PFSK-1 (cell line): ENCODE measurements at regions not wholly inside any gene's neighbourhood (a gene's known extent, or its start where the extent isn't known, plus 50 kb on each side); places are given as distances from the start of the nearest gene placed in this dataset.

ENCODE experiments used
- FOXP2 ChIP-seq: optimal IDR thresholded peaks from 2 replicates; pipeline ENCODE3; 2011; ENCODE audit warnings: borderline replicate concordance, control low read depth, inconsistent platforms; ENCODE audit not compliant: insufficient read depth; ENCODE audit errors: extremely low read length, extremely low read depth
- POLR2AphosphoS5 ChIP-seq: IDR thresholded peaks from 2 replicates; pipeline ENCODE4 v1.6.1; 2012; ENCODE audit warnings: low read depth, mild to moderate bottlenecking, control low read depth, low read length, moderate library complexity
- SIN3A ChIP-seq: IDR thresholded peaks from 2 replicates; pipeline ENCODE4 v1.6.1; 2012; ENCODE audit warnings: mild to moderate bottlenecking, low read length, moderate library complexity, borderline replicate concordance; ENCODE audit not compliant: insufficient read depth
- TAF1 ChIP-seq: IDR thresholded peaks from 2 replicates; pipeline ENCODE4 v1.6.1; 2012; ENCODE audit warnings: low read length, control low read depth, borderline replicate concordance; ENCODE audit not compliant: insufficient read depth
- TF ChIP-seq, protein P1 (sequence below), 2 experiments: IDR thresholded peaks; 2 replicates each; pipeline versions ENCODE4 v1.6.1 to v1.8.0; 2011 to 2012; ENCODE audit warnings: low read depth in 2 of 2, low read length in 2 of 2, control low read depth in 1 of 2, inconsistent platforms in 1 of 2, mild to moderate bottlenecking in 1 of 2, moderate library complexity in 1 of 2; ENCODE audit not compliant: insufficient read depth in 1 of 2

DNA sequence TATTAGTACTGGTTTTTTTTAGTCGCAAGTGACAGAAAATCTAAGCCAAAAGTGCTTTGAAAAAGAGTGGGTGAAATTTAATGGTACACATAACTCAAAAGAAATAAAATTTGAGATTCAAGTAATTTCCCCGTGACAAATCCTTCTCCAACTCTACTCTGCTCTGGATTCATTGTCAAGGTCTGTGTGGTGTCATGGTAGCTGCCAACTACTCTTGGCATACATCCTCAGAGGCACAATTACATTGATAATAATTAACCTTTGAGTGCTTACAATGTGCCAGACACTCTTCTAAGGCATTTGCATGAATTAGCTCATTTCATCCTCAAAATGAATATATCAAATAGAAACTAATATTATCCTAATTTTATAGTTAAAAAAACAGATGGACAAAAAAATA lies 1153.9 kb upstream of the NCAM2 start:
- no peak for TF ChIP-seq FOXP2
- no peak for TF ChIP-seq TAF1

DNA sequence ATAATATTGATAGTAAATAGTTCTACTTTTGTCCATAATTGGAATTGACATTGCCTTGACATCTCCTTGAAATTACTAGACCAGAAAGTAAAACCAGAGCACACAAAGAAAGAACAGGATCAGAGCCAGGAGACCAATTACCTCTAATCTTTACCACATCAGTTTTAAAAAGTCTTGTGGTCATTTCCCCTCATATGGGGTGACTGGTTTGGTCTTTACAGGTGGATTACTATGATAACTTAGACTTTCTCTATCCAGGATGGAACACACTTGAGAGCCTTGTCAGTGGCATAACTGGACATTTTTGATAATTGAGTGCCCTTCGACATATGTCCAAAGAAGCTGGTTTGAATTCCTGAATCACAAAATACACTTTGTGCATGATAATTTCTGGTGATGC lies 1148.1 kb upstream of the NCAM2 start:
- no peak for TF ChIP-seq POLR2AphosphoS5
- no peak for TF ChIP-seq SIN3A
- TF ChIP-seq, protein P1, sequence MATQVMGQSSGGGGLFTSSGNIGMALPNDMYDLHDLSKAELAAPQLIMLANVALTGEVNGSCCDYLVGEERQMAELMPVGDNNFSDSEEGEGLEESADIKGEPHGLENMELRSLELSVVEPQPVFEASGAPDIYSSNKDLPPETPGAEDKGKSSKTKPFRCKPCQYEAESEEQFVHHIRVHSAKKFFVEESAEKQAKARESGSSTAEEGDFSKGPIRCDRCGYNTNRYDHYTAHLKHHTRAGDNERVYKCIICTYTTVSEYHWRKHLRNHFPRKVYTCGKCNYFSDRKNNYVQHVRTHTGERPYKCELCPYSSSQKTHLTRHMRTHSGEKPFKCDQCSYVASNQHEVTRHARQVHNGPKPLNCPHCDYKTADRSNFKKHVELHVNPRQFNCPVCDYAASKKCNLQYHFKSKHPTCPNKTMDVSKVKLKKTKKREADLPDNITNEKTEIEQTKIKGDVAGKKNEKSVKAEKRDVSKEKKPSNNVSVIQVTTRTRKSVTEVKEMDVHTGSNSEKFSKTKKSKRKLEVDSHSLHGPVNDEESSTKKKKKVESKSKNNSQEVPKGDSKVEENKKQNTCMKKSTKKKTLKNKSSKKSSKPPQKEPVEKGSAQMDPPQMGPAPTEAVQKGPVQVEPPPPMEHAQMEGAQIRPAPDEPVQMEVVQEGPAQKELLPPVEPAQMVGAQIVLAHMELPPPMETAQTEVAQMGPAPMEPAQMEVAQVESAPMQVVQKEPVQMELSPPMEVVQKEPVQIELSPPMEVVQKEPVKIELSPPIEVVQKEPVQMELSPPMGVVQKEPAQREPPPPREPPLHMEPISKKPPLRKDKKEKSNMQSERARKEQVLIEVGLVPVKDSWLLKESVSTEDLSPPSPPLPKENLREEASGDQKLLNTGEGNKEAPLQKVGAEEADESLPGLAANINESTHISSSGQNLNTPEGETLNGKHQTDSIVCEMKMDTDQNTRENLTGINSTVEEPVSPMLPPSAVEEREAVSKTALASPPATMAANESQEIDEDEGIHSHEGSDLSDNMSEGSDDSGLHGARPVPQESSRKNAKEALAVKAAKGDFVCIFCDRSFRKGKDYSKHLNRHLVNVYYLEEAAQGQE (IDR thresholded peaks at IDR 0.05; ENCODE audit: insufficient read depth in 1 of 2, low read depth in 2 of 2, low read length in 2 of 2), result no peak
- no peak for TF ChIP-seq TAF1
- no peak for TF ChIP-seq FOXP2

DNA sequence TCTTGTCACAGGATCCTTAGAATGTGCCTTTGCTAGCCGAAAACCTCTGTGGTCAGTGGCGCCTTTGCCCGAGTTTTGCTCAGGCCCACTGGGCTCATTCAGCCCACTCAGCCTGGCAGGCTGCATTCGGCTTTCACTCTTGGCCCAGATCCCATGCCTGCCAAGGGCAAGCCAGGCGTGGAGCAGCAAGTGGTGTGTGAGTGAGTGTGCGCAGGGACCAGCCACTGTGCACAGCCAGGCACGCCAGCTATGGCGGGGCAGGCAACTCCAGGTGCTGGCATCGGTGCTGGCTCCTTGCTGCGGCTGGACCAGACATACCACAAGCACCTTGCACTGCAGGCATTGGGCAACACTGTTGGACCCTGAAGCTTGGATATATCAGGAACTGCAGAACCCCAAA lies 1145.1 kb upstream of the NCAM2 start:
- TF ChIP-seq SIN3A (no peak), TAF1 (no peak), POLR2AphosphoS5 (no peak), FOXP2 (no peak)

DNA sequence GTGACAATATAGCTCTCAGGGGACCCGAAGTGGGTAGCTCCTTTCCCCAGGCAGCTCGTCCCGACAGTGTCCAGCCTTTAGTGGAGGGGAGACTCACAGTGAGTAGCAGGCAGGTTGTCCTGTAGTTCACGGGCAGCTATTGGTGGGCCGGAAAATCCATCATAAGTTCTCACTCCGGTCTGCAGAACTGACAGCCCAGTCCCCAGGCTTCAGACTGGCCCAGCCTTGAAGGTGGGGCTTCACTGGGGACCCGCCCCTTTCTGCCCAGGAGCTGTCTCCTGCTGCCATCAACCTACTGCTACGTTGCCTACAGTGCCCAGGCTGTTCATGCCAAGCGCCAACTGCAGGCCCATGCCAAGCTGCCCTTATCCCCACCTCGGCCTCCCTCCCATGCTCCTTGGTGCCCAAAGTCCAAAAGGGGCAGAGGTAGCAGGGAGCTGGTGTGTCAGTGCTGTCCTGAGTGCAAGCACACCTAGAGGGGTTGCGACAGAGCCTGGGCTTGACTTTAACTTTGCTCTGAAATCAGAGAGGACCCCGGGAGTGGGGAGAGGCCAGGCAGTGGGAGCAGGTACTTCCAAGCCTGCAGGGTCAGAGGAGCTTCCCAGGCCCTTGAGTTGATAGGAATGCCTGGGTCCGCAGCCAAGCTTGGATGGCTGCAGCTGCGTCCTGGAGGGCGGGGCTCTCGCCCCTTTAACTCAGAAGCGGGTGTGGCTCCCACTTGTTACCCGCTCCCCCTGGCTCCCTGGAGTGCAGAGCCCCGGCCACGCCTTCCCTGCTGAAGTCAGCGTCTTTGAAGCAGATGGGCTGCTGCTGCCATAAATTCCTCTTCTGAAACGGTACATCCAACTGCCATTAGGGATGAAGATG lies 1144.3 kb upstream of the NCAM2 start:
- TF ChIP-seq, protein P1 (IDR thresholded peaks at IDR 0.05; ENCODE audit: insufficient read depth in 1 of 2, low read depth in 2 of 2, low read length in 2 of 2), result no peak
- TF ChIP-seq TAF1 (no peak), FOXP2 (no peak), POLR2AphosphoS5 (no peak), SIN3A (no peak)

DNA sequence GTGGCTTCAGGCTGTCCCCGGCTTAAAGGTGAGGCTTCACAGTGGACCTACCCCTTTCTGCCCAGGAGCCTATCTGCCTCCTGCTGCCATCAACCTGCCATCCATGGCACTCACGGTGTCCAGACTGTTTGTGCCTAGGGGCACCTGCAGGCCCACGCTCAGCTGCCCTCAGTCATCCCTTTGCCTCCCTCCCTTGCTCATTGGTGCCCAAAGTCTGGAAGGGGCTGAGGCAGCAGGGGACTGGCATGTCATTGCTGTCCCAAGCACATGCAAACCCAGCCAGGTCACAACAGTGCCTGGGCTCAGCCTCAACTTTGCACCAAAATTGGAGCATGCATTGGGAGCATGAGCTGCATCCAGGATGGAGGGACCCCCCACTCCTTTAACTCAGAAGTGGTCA lies 1142.7 kb upstream of the NCAM2 start:
- no peak for TF ChIP-seq FOXP2
- TF ChIP-seq POLR2AphosphoS5, result no peak
- TF ChIP-seq TAF1, result no peak
- TF ChIP-seq, protein P1 (IDR thresholded peaks at IDR 0.05; ENCODE audit: insufficient read depth in 1 of 2, low read depth in 2 of 2, low read length in 2 of 2), result no peak
- no peak for TF ChIP-seq SIN3A

DNA sequence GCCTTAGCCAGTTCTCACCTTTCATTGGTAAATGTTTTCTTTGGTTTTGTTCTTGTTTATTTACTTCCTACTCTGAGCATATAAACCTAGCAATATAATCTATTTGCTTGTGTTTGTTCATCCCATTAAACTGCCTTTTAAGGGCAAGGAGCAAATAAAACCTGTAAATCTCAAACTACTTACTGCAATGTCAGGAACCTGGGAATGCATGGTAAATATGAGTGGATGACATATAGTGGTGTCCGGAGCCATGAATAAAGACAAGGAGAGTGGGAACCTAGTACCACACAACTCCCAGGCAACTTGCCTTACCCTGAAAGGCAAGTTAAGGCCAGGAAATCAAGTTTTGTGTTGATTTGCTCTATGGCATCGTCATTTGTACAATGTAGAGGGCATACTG lies 1133.7 kb upstream of the NCAM2 start:
- TF ChIP-seq FOXP2, result no peak
- no peak for TF ChIP-seq POLR2AphosphoS5
- TF ChIP-seq SIN3A, result no peak
- TF ChIP-seq, protein P1 (IDR thresholded peaks at IDR 0.05; ENCODE audit: insufficient read depth in 1 of 2, low read depth in 2 of 2, low read length in 2 of 2), result no peak
- TF ChIP-seq TAF1, result no peak
